Neural progenitor cell (in vitro differentiated cells): ENCODE measurements at regions not wholly inside any gene's neighbourhood (a gene's known extent, or its start where the extent isn't known, plus 50 kb on each side); places are given as distances from the start of the nearest gene placed in this dataset.

Experiments used
- EZH2 ChIP-seq: fragments of 200-600 bp; sonication (generic); IDR thresholded peaks from 2 replicates; pipeline ENCODE4 v1.6.1; 2017; ENCODE audit warnings: antibody characterized with exemption, mild to moderate bottlenecking, moderate library complexity
- EZH2phosphoT487 ChIP-seq: fragments of 200-600 bp; sonication (generic); IDR thresholded peaks from 2 replicates; pipeline ENCODE4 v1.6.1; 2017; ENCODE audit warnings: antibody characterized with exemption
- TF ChIP-seq, protein P1 (sequence below): fragments of 200-600 bp; sonication (generic); IDR thresholded peaks from 2 replicates; pipeline ENCODE4 v1.5.1; 2017; ENCODE audit warnings: antibody characterized with exemption, mild to moderate bottlenecking

DNA sequence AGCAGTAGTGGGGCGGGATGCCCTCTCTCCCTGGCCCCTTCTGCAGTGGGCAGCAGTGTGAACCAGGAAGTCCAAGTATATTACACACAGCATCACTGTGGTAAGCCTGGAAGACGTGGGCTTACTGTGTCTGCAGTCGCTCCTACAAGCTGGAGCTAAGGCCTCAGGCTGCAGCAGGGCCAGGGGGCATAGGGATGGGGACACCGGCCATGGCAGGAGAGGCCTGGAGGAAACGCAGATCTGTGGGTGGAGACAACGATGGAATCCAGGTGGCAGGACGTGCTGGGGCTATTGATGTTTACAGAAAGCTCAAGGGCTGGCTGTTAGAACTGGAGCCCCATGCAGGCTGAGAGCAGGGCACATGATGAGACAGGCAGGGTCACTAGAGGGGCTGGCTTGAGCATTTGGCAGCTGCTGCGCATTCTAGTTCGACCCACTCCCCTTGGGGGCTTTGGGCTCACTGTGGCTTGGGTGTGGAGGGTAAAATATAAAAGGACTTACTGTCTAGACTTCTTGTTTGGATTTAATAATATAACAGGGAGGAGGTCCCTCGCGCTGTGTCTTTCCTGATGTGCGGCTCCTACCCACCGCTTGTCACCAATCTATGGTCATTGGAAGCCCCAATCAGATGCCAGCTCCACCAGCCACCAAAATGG lies 539.5 kb downstream of the TBC1D22A start:
- TF ChIP-seq, protein P1, sequence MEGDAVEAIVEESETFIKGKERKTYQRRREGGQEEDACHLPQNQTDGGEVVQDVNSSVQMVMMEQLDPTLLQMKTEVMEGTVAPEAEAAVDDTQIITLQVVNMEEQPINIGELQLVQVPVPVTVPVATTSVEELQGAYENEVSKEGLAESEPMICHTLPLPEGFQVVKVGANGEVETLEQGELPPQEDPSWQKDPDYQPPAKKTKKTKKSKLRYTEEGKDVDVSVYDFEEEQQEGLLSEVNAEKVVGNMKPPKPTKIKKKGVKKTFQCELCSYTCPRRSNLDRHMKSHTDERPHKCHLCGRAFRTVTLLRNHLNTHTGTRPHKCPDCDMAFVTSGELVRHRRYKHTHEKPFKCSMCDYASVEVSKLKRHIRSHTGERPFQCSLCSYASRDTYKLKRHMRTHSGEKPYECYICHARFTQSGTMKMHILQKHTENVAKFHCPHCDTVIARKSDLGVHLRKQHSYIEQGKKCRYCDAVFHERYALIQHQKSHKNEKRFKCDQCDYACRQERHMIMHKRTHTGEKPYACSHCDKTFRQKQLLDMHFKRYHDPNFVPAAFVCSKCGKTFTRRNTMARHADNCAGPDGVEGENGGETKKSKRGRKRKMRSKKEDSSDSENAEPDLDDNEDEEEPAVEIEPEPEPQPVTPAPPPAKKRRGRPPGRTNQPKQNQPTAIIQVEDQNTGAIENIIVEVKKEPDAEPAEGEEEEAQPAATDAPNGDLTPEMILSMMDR: no peak
- no peak for TF ChIP-seq EZH2
- TF ChIP-seq EZH2phosphoT487: no peak
